H1 (cell line): ENCODE measurements at regions not wholly inside any gene's neighbourhood (a gene's known extent, or its start where the extent isn't known, plus 50 kb on each side); places are given as distances from the start of the nearest gene placed in this dataset.

Source experiments
- CTCF ChIA-PET: fragments of 300-600 bp; sonication (Branson Sonifier 250); formaldehyde crosslinking; loops from one replicate; lab custom pipeline; 2021; ENCODE audit not compliant: partially characterized antibody; lab: Charles Lee
- POLR2A ChIA-PET: fragments of 300-600 bp; sonication (Branson Sonifier 250); formaldehyde crosslinking; loops from one replicate; lab custom pipeline; 2021; ENCODE audit warnings: inconsistent platforms; ENCODE audit not compliant: partially characterized antibody; lab: Charles Lee
- DNase-seq, 2 experiments: peaks; one replicate each; pipeline versions ENCODE4 v3.0.0 to v3.0.0-alpha.2; 2010 to 2022; ENCODE audit warnings: low spot score in 2 of 2, low read depth in 1 of 2, mixed read lengths in 1 of 2
- FAIRE-seq: peaks from 2 replicates; lab custom pipeline; 2011; peaks lifted over from hg19 to GRCh38; lab: Jason Lieb, UNC
- H2AFZ ChIP-seq: 2 replicates; pipeline ENCODE4 v1.8.1; 2012; ENCODE audit warnings: low read length, inconsistent platforms
- H2AK5ac ChIP-seq: 2 replicates; pipeline ENCODE4 v1.6.1; 2013; ENCODE audit warnings: low read depth, low read length
- H2BK120ac ChIP-seq: replicated peaks from 2 replicates; pipeline ENCODE3; 2013; ENCODE audit warnings: low read depth, low read length, inconsistent platforms
- H2BK12ac ChIP-seq: 2 replicates; pipeline ENCODE4 v1.6.1; 2013; ENCODE audit warnings: low read depth, low read length
- H2BK15ac ChIP-seq: 2 replicates; pipeline ENCODE4 v1.6.1; 2013; ENCODE audit warnings: low read length
- H2BK20ac ChIP-seq: 2 replicates; pipeline ENCODE4 v1.6.1; 2013; ENCODE audit warnings: low read length
- H2BK5ac ChIP-seq: 2 replicates; pipeline ENCODE4 v1.6.1; 2013; ENCODE audit warnings: low read depth, low read length
- H3K14ac ChIP-seq: 2 replicates; pipeline ENCODE4 v1.6.1; 2013; ENCODE audit warnings: inconsistent platforms; ENCODE audit not compliant: insufficient read length
- H3K18ac ChIP-seq: 2 replicates; pipeline ENCODE4 v1.6.1; 2013; ENCODE audit warnings: low read length; ENCODE audit errors: extremely low read depth
- H3K23ac ChIP-seq: 2 replicates; pipeline ENCODE4 v1.6.1; 2013; ENCODE audit warnings: inconsistent platforms; ENCODE audit not compliant: insufficient read length
- H3K23me2 ChIP-seq: 2 replicates; pipeline ENCODE4 v1.6.1; 2013; ENCODE audit warnings: low read depth, low read length
- H3K27ac ChIP-seq: 2 replicates; pipeline ENCODE4 v1.6.1; 2011; ENCODE audit warnings: low read depth, low read length, inconsistent platforms
- H3K27me3 ChIP-seq, 4 experiments: replicated peaks in 1 of 4; 1 replicate in 1 of 4; 2 replicates in 3 of 4; pipeline versions ENCODE4 v1.6.1 to v1.8.1; 2011 to 2013; ENCODE audit warnings: low read length in 3 of 4, mild to moderate bottlenecking in 3 of 4, inconsistent platforms in 2 of 4, mixed read lengths in 2 of 4, moderate library complexity in 1 of 4; ENCODE audit not compliant: control insufficient read depth in 3 of 4, insufficient read depth in 3 of 4; ENCODE audit errors: extremely low read depth in 1 of 4
- H3K36me3 ChIP-seq, 4 experiments: 2 replicates each; pipeline versions ENCODE4 v1.6.1 to v1.8.1; 2011 to 2013; ENCODE audit warnings: mild to moderate bottlenecking in 4 of 4, low read length in 3 of 4, moderate library complexity in 2 of 4, control low read depth in 1 of 4, inconsistent platforms in 1 of 4; ENCODE audit not compliant: insufficient read depth in 4 of 4, control insufficient read depth in 2 of 4
- H3K4ac ChIP-seq: replicated peaks from 2 replicates; pipeline ENCODE3; 2013; ENCODE audit warnings: low read length, low read depth, mixed read lengths, inconsistent platforms; ENCODE audit not compliant: insufficient read length
- H3K4me1 ChIP-seq, 4 experiments: replicated peaks in 1 of 4; 1 replicate in 1 of 4; 2 replicates in 3 of 4; pipeline versions ENCODE4 v1.6.1 to v1.8.1; 2011 to 2013; ENCODE audit warnings: low read length in 3 of 4, inconsistent platforms in 2 of 4, mixed read lengths in 1 of 4; ENCODE audit not compliant: insufficient read depth in 4 of 4, control insufficient read depth in 3 of 4
- H3K4me2 ChIP-seq, 2 experiments: 2 replicates each; pipeline versions ENCODE4 v1.6.1 to v1.8.1; 2011 to 2013; ENCODE audit warnings: low read depth in 2 of 2, low read length in 2 of 2, control low read depth in 1 of 2, inconsistent platforms in 1 of 2, mild to moderate bottlenecking in 1 of 2; ENCODE audit not compliant: insufficient read depth in 1 of 2
- H3K4me3 ChIP-seq, 4 experiments: fragments of 200-600, 300-600 bp in 1 of 4; sonication (generic), shearing (Covaris generic), sonication (Bioruptor Twin) in 1 of 4; 2 replicates each; pipeline versions ENCODE4 v1.5.1 to v1.8.1; 2011 to 2016; ENCODE audit warnings: low read length in 4 of 4, low read depth in 3 of 4, control low read depth in 2 of 4, inconsistent platforms in 2 of 4, mild to moderate bottlenecking in 2 of 4, mixed read lengths in 1 of 4, moderate library complexity in 1 of 4; ENCODE audit not compliant: insufficient read depth in 2 of 4; ENCODE audit errors: extremely low read depth in 1 of 4
- H3K56ac ChIP-seq: replicated peaks from 2 replicates; pipeline ENCODE3; 2013; ENCODE audit warnings: low read depth, mild to moderate bottlenecking, mixed read lengths, low read length, inconsistent platforms; ENCODE audit not compliant: insufficient read length
- H3K79me1 ChIP-seq: 2 replicates; pipeline ENCODE4 v1.6.1; 2013; ENCODE audit warnings: low read depth, low read length, control low read depth
- H3K79me2 ChIP-seq, 2 experiments: 2 replicates each; pipeline versions ENCODE4 v1.6.1 to v1.8.1; 2012 to 2013; ENCODE audit warnings: low read length in 2 of 2, mild to moderate bottlenecking in 2 of 2, inconsistent platforms in 1 of 2; ENCODE audit not compliant: insufficient read depth in 2 of 2, control insufficient read depth in 1 of 2
- H3K9ac ChIP-seq, 4 experiments: replicated peaks in 1 of 4; 1 replicate in 1 of 4; 2 replicates in 3 of 4; pipeline versions ENCODE4 v1.6.1 to v1.8.1; 2011 to 2013; ENCODE audit warnings: low read depth in 3 of 4, low read length in 3 of 4, control low read depth in 2 of 4, mild to moderate bottlenecking in 2 of 4, moderate library complexity in 2 of 4, inconsistent platforms in 1 of 4; ENCODE audit errors: extremely low read depth in 1 of 4
- H3K9me3 ChIP-seq, 2 experiments: 2 replicates each; pipeline versions ENCODE4 v1.6.1 to v1.8.1; 2012 to 2013; ENCODE audit warnings: mild to moderate bottlenecking in 2 of 2, moderate library complexity in 2 of 2, control low read depth in 1 of 2, inconsistent platforms in 1 of 2, low read depth in 1 of 2, low read length in 1 of 2, mixed read lengths in 1 of 2; ENCODE audit not compliant: insufficient read depth in 2 of 2
- H4K20me1 ChIP-seq, 2 experiments: replicated peaks in 1 of 2; 2 replicates each; pipeline versions ENCODE3 to v1.8.1; 2011 to 2013; ENCODE audit warnings: inconsistent platforms in 2 of 2, low read length in 2 of 2, mild to moderate bottlenecking in 1 of 2; ENCODE audit not compliant: insufficient read depth in 2 of 2, control insufficient read depth in 1 of 2
- H4K5ac ChIP-seq: 2 replicates; pipeline ENCODE4 v1.6.1; 2013; ENCODE audit warnings: low read length, low read depth, mixed read lengths, inconsistent platforms; ENCODE audit not compliant: insufficient read length
- H4K8ac ChIP-seq: 2 replicates; pipeline ENCODE4 v1.8.0; 2013; ENCODE audit warnings: mild to moderate bottlenecking, moderate library complexity, low read length, inconsistent platforms; ENCODE audit not compliant: insufficient read depth; ENCODE audit errors: extremely low read depth
- H4K91ac ChIP-seq: replicated peaks from 2 replicates; pipeline ENCODE3; 2013; ENCODE audit warnings: low read length, mixed read lengths, inconsistent platforms; ENCODE audit not compliant: insufficient read length
- POU5F1 ChIP-seq: IDR thresholded peaks from 2 replicates; pipeline ENCODE4 v1.6.1; 2011; ENCODE audit warnings: low read depth, mild to moderate bottlenecking, low read length, moderate library complexity
- SRF ChIP-seq: IDR thresholded peaks from 2 replicates; pipeline ENCODE4 v1.6.1; 2011; ENCODE audit warnings: mild to moderate bottlenecking, low read depth, low read length, moderate library complexity
- WGBS, 2 experiments: shearing (Covaris generic) in 1 of 2; methylation state at CpG; one replicate each; pipeline versions ENCODE4 v1.1.6 to v1.1.7; 2013 to 2015; ENCODE audit warnings: low lambda C conversion rate in 2 of 2, mixed read lengths in 2 of 2, inconsistent platforms in 1 of 2, low coverage in 1 of 2, missing lambda C conversion rate in 1 of 2; ENCODE audit not compliant: insufficient replicate concordance in 2 of 2, insufficient coverage in 1 of 2, insufficient read length in 1 of 2; ENCODE audit errors: extremely low coverage in 1 of 2, missing lambda C conversion rate in 1 of 2; 5-methylcytosine and 5-hydroxymethylcytosine counted together

- Histone ChIP-seq H3K79me2 (no peaks in the 10 kb centered on the region), H3K23me2 (no peaks in the 10 kb centered on the region; the same call in 1 of the 2 replicates), H3K4me3 (peak overlapping the region in 1 of 4 experiments; percentile 31; a peak in 1 of 8 replicates), H2BK5ac (no peak overlapping the region), H3K27me3 (no peaks in the 10 kb centered on the region), H2AFZ (no peak overlapping the region), H3K9me3 (peaks cover 0 to 3% of the 10 kb centered on the region in 2 experiments; a peak in 2 of 4 replicates), H3K18ac (no peak overlapping the region), H3K79me1 (no peaks in the 10 kb centered on the region), H3K27ac (no peak overlapping the region), H2BK120ac (no peak overlapping the region), H2AK5ac (no peak overlapping the region), H3K4ac (no peak overlapping the region), H2BK15ac (no peak overlapping the region), H2BK20ac (0 out of 2 replicates have a peak overlapping the region, but pooled peaks have one; percentile 49), H4K91ac (no peak overlapping the region), H3K9ac (no peak overlapping the region), H3K14ac (no peak overlapping the region), H3K36me3 (0 out of 8 replicates have a peak, but pooled peaks cover 0 to 3% (median 0%) of the 10 kb centered on the region in 4 experiments), H4K20me1 (no peaks in the 10 kb centered on the region), H3K23ac (no peak overlapping the region), H3K4me2 (peak overlapping the region in 1 of 2 experiments; percentile 28; a peak in 1 of 4 replicates), H4K5ac (no peak overlapping the region), H3K56ac (no peak overlapping the region), H2BK12ac (no peak overlapping the region), H4K8ac (no peak overlapping the region), H3K4me1 (peaks cover 0 to 3% (median under 1%) of the 10 kb centered on the region in 4 experiments; a peak in 1 of 7 replicates)
- POLR2A ChIA-PET, result interaction anchor here (0.5 kb wide), 1 partner anchor 70 kb away, joined by 3 read pairs; no protein-coding TSS in a partner anchor
- FAIRE-seq, result peak; percentile 65
- no peak for DNase-seq
- CTCF ChIA-PET, result interaction anchor here (1.1 kb wide), 1 partner anchor 9 kb away, joined by 3 read pairs; no protein-coding TSS in a partner anchor
- 15% methylated on average over 2 of the region's 2 CpGs; no CpG with 5 or more reads in 1 of the 2 experiments for WGBS, 2 experiments
- TF ChIP-seq POU5F1 (0 out of 2 replicates have a peak, but pooled peaks have one; percentile 13), SRF (no peak)
Observed at GRCh38 chr12:90321369-90321768, 612.7 kb upstream of the ATP2B1 start.
